Mammary epithelial cell (primary cell): ENCODE measurements at regions not wholly inside any gene's neighbourhood (a gene's known extent, or its start where the extent isn't known, plus 50 kb on each side); places are given as distances from the start of the nearest gene placed in this dataset.

Experiments used
- CTCF ChIP-seq, 2 donors: IDR thresholded peaks in 1 of 2; conservative IDR thresholded peaks in 1 of 2; 2 replicates each; pipeline ENCODE4 v1.5.1; 2011 to 2012; ENCODE audit warnings: inconsistent platforms in 2 of 2, low read length in 2 of 2, mild to moderate bottlenecking in 2 of 2, control low read depth in 1 of 2, low read depth in 1 of 2; ENCODE audit not compliant: insufficient read depth in 1 of 2; ENCODE audit errors: extremely low read depth in 1 of 2
- EZH2 ChIP-seq: IDR thresholded peaks from 2 replicates; pipeline ENCODE4 v1.6.1; 2012; ENCODE audit warnings: low read length, inconsistent platforms, borderline replicate concordance

- TF ChIP-seq CTCF (conservative IDR thresholded peaks at IDR 0.05 in 1 of 2, IDR thresholded peaks at IDR 0.05 in 1 of 2; ENCODE audit: extremely low read depth in 1 of 2, insufficient read depth in 1 of 2, low read depth in 1 of 2, low read length in 2 of 2), result no peak
- TF ChIP-seq EZH2, result no peak
These were observed 85.0 kb upstream of the TACR1 start for GRCh38 chr2:75284345-75284744.
